ENCODE measurements at regions not wholly inside any gene's neighbourhood (a gene's known extent, or its start where the extent isn't known, plus 50 kb on each side); places are given as distances from the start of the nearest gene placed in this dataset.

DNA sequence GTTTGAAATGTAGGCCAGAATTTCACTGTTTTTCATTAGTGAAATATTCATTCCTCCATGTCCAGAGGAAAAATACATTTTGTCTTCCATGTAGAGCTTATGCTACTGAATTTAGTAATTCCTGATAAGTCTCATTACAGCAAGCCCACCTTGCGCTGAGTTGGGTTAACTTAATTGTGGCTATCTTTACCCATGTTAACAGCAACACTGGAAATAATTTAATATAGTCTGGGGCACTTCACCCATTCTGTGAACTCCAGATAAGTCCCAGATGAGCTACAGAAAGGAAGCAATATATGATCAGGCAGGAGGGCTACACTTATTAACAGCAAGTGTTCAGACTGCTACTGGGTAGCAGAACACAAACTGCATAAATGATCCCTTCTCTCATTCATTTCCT is 270.1 kb upstream of the CNTN4 start:
- no peak for DNase-seq

DNA sequence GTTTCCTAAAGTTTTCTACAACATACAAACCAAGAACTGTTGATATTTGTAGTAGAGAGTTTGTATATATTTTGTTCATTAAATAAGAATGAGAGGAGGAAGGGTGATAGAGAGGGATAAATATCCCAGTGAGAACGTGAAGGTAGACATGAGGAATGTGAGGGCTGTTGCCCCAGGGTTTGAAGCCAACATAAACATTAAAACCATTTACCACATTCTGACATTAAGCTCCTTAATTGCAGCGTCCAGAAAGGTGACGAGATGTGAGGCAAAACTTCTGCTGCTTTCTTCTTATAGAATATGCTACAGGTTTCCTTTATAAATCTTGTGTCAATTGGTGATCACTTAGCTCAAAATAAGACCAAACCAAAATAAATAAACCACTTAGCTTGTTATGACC is 267.8 kb upstream of the CNTN4 start:
- no peak for DNase-seq

DNA sequence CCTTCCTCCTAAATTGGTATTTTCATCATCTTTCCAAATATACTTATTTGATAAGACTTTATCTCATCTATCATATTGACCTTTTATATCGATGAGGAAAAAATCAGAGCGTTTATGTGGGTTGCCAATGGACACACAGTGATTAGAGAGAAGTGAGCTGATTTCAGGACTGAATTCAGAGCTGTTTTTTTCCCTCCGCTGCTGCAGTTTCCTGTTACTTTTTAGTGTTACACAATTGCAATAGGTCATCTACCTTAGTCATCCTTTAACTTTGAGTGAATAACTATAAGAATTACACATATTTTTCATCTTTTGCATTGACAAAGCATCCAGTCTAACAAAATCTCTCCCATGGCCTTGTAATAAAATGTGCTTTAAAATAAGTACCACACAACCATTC is 266.3 kb upstream of the CNTN4 start:
- DNase-seq = no peak

DNA sequence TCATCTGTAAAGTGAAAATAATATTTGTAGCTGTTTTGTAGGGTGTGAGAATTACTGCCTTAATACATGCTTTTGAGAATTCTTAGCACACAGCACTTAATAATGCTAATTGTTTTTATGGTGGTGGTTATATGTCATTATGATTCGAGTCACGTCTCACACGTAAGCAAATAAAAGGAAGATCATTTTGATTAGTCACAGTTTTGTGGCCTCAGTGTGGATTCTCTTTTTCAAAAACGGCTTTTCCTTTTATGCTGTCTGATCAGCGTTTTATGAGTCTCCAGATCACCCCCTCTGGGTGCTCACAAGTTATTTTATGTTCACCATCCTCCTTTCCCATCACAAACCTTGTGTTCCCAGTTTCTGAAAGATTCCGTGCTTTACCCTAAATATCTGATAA is 255.6 kb upstream of the CNTN4 start:
- no peak for DNase-seq

DNA sequence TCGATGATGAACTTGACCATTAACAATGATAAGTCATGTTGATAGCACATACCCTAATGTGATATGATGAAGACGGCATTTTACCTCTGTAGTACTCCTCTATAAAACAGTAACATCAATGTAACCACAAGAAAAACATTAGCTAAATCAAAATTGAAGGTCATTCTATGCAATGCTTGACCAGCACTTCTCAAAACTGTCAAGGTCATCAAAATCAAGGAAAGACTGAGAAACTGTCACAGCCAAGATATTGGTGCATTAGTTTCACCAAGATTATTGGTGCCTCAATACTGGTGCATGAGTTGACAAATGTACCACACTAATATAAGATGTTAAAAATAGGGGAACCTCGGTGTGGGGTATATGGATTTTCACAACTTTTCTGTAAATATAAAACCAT is 251.1 kb upstream of the CNTN4 start:
- no peak for DNase-seq

DNA sequence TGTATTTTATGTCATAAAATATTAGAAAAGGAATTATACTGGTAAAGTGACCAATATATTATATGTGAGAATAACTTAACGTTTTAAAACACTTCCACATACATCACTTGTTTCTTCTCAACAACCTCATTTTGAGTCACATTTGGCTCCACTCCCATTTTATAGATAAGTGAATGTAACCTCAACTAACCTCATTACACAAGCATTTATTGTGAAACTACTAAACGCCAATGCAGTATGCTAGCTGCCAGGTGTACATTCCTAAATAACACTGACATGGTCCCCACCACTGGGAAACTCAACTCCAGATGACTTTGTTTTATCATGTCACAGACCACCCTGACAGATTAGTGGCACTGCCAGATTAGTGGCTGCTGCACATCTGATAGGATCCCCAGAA is 249.7 kb upstream of the CNTN4 start:
- DNase-seq = no peak

DNA sequence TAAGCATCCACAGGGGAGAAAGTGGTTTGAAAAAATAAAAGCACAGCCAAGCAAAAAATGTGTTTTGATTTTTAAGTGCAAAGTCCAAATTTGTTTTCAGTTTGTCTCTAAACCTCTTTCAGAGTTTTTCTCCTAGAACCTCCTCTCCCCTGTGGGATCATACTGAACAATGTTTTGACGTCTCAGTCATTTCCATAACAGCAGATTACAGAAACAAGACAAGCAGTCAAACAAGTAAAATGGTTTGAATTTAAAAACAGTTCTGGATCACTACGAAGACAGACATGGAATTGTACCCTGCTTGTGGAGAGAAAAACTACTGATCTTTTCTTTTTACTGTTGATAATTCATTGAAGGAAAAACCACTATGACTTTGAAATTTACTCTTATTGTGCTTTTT is 245.7 kb upstream of the CNTN4 start:
- no peak for DNase-seq

DNA sequence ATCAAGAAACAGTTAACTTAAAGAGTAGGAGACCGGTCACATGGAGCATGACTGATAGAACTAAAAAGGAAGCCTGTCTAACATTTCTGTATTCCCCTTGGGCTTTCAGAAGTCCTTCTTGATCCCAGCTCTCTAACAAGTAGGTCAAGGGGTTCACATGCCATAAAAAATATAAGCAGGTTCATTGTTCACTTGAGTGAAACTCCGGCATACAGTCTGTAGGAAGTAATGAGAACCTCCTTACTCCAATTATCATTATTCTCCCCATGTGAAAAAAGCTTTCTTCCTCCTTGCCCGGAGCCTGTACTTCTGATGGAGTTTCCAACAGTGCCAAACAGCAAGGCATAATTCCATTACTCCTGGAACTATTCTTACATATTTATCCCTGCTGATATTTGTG is 242.8 kb upstream of the CNTN4 start:
- no peak for DNase-seq

DNA sequence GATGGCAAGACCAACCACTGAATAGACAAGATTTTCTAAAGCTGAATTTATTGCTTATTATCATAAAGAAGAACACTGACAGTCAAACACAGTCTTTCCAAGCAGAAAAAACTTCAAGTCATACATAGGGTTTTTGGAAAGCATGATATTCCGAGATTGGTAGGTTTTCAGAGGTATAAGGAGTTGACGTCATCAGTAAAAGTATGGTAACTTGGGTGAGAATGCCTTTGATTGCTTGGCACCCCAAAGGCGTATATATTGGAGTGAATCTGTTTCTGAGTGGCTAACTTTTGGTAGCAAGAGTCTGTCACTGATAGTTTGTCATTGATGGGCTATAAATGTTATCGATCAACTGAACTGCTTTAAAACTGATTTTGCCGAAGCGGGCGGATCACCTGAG is 227.9 kb upstream of the CNTN4 start:
- DNase-seq = no peak

DNA sequence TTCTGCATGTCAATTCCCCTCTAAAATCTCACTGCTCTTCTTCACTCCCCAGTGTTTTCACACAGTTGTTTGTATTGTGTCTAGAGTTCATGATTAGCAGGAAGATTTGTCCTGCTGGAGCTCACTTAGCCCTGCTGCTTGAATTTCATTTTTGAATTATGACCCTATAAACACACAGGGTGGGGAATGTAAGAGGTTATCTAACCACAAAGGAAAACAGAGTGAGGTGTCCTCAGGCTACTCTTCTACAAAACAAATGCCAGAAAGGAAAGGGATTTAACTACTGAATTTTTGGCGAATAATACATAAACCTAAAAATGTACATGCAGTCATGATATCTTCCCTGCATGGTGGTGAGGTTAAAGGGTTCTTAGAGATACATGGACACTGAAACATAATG is 215.1 kb upstream of the CNTN4 start:
- DNase-seq = no peak

DNA sequence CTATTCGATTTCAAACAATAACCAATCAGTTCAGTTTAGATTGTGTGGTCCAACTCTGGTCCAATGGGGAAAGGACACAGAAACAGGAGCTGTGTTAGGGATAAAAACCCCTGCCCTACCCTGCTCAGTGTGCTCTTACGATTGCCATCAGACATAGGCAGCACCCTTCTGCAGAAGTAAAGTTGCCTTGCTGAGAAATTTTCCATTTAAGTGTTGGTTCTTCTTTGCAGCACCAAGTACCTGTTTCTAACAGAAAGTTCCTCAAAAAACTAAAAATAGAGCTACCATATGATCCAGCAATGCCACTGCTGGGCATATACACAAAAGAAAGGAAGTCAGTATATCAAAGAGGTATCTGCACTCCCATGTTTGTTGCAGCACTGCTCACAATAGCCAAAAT is 206.2 kb upstream of the CNTN4 start:
- DNase-seq = no peak

DNA sequence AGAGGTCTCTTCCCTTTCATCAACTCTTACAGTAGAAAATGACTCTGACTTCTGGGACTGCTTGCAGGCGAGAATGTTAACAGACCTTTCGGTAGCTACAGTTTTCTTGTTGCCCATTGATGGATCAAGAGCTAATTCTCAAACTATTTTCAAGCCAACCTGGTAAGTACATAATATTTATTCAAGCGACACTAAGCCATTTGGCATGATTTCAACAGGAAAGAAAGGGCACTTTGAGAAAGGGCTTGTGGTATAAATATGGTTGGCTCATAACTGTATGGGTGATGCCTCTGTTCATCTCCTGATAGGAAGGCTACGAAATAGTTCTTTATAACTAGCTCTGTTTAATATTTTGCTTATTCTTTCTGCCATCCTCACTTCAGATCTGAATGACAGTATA is 196.2 kb upstream of the CNTN4 start:
- no peak for DNase-seq

DNA sequence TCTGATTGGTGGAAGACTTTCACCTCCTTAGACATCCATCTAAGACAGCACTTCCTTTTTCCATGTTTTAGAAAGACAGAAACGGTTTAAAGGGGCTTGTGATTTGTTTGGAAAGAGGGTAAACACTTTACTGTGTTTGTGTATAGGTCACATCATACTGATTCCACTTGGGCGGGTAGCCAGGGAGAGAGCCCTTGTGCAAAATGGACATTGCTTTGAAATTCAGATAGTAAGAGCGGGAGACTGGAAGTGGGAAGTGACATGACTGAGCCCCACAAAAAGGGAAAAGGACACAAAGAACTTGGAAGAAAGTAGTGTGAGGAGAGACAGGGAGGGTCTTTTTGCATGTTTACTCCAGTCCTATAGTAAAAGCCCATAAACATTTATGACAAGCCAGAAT is 195.6 kb upstream of the CNTN4 start:
- DNase-seq = no peak

DNA sequence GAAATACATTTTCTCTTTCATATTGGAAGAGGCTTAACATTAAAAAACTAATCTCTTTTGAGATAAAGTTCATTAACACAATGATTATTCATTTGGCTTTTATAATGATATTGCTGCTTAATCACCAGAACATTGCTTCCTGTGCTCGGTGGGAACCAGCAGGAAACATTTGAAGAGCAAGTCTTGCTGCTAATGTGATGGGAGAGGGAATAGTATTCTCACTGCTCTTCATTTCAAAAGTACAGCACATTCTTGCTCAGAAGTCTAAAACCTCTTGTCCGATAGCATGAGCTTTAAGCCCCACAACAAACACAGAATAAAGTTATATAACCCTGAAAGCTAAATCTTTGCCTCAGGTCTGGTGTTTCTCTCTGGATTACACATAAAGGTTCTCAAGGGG is 190.8 kb upstream of the CNTN4 start:
- no peak for DNase-seq

DNA sequence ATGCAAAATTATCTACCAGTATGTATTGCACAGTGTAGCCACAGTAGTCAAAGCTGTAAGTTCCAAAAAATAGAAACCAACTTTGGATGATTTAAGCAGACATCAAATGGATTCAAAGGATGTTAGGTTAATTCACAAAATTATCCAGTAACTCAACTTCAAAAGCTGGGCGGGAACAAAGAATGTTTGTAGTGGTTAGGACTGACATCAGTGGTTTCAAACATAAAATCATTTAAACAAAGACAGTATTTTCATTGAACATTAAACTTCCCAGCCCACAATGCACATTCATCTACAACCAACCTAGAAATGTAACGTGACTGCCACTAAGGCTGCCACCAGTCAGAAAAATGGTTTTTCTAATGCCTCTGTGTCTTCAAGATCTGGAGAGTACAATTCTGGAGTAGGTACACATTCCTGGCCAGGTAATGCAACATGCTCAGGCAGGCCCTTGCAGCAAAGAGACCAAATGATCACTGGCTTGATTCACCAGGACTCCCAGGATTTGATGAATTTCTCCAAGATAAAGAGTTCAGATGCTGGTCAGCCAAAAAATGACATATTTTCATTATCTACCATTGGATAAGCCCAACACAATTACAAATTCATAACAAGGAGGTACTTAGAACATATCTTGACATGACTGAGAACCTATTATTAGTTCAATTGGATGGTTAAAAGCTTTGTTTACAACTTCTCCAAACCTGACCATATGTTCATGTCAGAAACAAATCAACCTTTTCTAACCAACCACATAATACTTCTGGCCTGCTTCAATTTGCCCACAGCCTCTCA is 189.8 kb upstream of the CNTN4 start:
- DNase-seq = no peak

DNA sequence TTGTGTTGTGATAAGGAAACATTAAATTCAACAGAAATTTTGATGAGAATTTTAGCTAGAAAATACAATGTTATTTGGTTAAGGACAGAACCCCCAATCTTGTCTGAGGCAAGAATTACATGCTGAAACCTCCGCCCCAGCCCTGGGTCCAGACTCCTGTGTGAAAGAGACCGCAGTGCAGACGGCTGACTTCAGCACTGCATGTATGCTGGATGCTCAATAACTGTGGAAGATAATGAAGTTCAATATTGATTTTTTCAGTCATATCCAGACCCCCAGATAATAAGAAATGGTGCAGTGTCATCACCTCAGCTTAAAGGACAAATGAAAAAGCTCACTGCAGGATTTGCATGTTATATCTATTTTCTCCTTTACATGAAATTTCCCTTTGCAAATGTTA is 188.3 kb upstream of the CNTN4 start:
- no peak for DNase-seq

DNA sequence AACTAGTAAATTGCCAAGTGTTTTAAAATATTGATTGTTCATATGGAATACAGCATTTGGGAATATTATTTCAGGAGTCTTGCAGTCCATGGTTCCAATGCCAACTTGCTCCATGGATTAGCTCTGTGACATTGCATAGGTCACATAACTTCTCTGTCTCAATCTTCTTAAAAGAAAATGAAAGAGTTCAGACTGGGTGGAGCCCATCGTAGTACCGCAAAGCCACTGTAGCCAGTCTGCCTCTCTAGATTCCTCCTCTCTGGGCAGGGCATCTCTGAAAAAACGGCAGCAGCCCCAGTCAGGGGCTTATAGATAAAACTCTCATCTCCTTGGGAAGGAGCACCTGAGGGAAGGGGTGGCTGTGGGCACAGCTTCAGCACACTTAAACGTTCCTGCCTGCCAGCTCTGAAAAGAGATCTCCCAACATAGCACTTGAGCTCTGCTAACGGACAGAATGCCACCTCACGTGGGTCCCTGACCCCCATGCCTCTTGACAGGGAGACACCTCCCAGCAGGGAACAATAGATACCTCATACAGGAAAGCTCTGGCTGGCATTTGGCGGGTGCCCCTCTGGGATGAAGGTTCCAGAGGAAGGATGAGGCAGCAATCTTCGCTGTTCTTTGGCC is 168.8 kb upstream of the CNTN4 start:
- no peak for DNase-seq

DNA sequence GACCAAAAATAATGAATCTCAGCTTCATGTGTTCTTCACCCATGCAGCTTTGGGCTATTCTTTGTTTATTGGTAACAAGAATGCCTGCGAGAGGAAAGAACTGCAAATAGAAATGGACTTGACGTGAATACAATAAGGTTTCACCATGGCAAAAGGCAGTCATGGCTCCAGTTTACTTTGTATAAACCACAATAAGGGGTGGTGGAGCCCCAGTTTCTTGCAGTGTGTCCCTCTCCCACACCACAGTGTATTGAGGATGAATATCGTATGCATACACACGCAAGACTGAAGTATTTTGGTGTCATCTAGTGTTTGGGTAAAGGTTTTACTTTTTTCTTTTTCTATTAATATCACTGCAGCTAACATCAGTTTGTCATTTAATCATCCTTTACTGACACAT is 159.7 kb upstream of the CNTN4 start:
- DNase-seq = no peak

DNA sequence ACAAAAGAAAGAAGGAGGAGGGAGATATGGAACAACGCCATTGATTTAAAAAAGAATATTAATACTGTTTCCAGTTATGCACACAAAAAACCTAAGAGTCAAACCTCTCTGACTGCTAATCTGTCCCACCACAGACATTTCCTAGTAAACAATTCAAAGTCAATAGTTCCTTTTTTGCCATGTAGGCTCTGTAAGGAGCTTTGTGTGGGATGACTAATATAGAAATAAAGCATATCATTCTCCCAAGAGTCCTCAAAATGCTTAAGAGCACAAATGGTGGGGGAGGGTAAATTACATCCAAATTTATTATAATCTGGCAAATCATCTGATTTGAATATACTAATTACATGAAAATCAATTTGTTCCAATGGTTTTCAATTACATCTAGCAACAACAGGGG is 155.9 kb upstream of the CNTN4 start:
- no peak for DNase-seq

DNA sequence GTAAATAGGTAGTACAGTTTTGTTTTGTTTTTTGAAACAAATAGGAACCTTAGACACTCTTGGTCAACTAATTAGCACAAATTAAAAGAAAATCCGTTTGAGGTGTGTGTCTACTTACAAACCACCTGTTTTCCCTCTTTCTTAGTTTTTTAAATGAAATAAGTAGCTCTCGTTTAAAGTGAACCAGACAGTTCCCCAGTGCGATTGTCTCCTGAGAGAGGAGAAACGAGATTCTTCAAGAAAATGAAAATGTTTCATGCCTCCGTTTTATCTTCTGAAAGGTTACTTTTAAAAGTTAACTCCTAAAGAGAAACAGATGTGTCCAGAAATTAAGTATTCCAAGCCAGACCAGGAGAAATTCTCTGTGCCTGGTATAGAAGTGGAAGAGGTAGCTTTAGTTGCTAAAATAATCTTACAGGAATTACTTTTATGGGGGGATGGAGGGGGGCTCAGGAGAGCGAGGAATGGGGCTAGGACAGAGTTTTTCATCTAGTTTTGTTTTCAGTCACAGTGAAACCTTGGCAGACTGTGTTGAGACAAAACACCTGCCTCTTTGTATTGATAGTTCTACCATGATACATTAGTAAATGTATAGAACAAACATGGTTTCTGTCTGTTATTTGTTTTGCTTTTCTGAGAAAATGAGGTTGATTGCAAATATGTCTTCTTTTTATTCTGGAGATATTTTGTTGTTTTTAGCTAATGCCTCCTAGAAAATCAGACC is 155.1 kb upstream of the CNTN4 start:
- DNase-seq = no peak

DNA sequence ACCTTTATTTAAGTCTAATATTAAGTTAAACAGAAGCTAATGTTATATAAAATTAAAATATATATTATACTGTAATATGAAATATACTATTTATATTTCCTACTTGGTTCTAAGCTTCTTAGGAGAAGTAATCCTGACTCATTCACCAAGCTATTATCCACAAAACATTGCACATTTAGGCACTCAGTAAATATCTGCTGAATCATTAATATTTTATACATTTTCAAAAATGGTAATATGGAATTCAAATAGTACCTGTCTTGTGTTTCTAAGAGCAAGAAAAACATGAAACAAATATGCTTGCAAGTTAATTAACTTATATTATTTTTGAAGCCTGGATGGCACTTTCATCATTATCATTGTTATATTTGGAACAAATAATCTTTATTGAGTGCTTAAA is 153.0 kb upstream of the CNTN4 start:
- no peak for DNase-seq

DNA sequence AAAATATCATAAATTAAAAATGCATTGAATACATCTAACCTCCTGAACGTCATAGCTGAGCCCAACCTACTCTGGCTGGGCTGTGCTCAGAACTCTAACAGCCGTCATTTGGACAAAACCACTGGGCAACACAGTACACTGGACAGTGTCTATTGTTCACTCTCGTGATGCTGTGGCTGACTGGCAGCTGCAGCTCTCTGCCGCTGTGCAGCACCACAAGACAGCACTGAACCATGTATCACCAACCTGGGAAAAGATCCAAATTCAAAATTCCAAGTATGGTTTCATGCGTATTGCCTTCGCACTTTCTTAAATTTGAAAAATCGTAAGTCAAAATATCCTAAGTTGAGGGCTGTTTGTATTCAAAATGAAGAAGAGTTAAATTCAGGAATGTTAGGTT is 145.1 kb upstream of the CNTN4 start:
- DNase-seq = no peak

DNA sequence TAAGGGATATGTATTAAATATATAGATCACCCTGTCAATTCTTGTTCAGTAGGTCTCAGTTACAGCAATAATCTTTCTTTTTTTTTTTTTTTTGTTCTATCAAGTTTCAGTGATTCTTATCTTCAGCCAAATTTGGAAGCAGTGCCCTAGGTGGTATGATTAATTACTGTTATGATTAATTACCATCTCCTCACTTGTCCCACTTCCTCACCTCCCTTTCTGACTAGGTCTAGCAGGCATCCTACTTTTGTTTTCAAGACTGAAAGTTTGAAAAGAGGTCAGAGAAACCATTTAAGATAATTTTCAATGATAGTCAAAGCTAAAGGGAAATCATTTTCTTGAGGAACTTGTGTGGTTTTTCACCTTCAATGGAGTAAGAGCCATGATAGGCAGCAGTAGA is 144.0 kb upstream of the CNTN4 start:
- DNase-seq = no peak

DNA sequence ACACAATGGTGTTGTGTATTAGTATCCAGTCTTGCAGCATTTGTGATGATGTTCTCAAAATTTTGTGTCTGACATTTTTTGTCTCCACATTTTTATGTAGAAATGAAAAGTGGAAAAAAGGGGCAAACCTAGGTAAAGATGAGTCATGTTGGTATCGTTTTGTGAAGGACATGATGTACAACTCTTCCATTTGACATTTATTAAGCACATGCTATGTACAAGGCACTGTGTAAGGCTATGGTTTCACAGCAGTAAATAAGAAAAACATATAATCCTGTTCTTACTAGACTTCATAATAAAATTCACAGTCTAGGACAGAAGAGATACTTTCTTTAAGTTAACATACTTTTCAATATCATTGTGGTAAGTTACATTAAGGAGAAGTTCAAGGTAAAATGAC is 143.5 kb upstream of the CNTN4 start:
- no peak for DNase-seq

DNA sequence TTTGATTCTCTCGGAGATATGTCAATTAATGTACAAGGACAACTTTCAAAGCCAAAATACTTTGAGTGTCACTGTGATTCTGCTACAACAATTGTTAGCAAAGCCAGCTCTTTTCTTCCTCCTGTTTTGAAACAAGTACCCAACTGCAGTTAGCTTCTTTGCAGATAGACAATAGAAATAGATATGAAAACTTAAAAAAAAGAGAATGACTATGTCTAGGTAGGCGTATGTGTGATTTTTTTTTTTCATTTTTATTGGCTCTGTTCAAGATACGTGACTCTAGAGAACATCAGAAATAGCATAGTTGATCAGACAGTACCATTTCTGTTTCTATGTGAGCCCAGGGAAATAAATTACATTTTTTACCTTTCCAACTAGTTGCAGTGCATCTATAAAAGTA is 142.9 kb upstream of the CNTN4 start:
- no peak for DNase-seq
